Vagina (tissue), 2 donors: ENCODE measurements at regions not wholly inside any gene's neighbourhood (a gene's known extent, or its start where the extent isn't known, plus 50 kb on each side); places are given as distances from the start of the nearest gene placed in this dataset.
"Not testable (repeated sequence)": the region's sequence is repeated elsewhere in the genome, so short reads cannot be mapped to it uniquely, and the experiment has no call there.

Experiments used
- DNase-seq, 2 donors: peaks; one replicate each; pipeline ENCODE4 v3.0.0-alpha.2; 2017; ENCODE audit errors: extremely low spot score in 2 of 2
- H3K27ac ChIP-seq: fragments of 200-600 bp; sonication (generic); one replicate; pipeline ENCODE4 v1.5.1; 2019
- H3K27me3 ChIP-seq: fragments of 200-600 bp; sonication (generic); one replicate; pipeline ENCODE4 v1.5.1; 2019
- H3K36me3 ChIP-seq, 2 donors: fragments of 200-600 bp; sonication (generic); one replicate each; pipeline ENCODE4 v1.5.1; 2017 to 2019
- H3K4me1 ChIP-seq: fragments of 200-600 bp; sonication (generic); one replicate; pipeline ENCODE4 v1.5.1; 2019
- H3K4me3 ChIP-seq, 2 donors: fragments of 200-600 bp; sonication (generic); 1 replicate in 1 of 2; 2 replicates in 1 of 2; pipeline ENCODE4 v1.5.1; 2016 to 2019
- H3K9me3 ChIP-seq: fragments of 200-600 bp; sonication (generic); one replicate; pipeline ENCODE4 v1.5.1; 2019
- POLR2A ChIP-seq, 2 donors: fragments of 450-650 bp; IDR thresholded peaks; one replicate each; pipeline ENCODE4 v1.6.1; 2017; ENCODE audit warnings: antibody characterized with exemption in 2 of 2, mild to moderate bottlenecking in 2 of 2, moderate library complexity in 2 of 2
- POLR2AphosphoS5 ChIP-seq, 2 donors: sonication (generic); formaldehyde crosslinking; IDR thresholded peaks; one replicate each; pipeline ENCODE4 v1.9.0; 2017; ENCODE audit warnings: antibody characterized with exemption in 2 of 2, mild to moderate bottlenecking in 2 of 2, low read depth in 1 of 2; ENCODE audit not compliant: insufficient read depth in 1 of 2
- intact Hi-C: fragments of 100-400 bp; cut with DNase I; formaldehyde crosslinking; loops from one replicate; pipeline ENCODE4 v1.15.1; 2023
- TF ChIP-seq, protein P1 (sequence below), 3 experiments: fragments of 450-650 bp in 2 of 3; fragments of 200-600 bp in 1 of 3; sonication (generic) in 1 of 3; IDR thresholded peaks; one replicate each; pipeline ENCODE4 v1.5.1; 2017 to 2019; ENCODE audit warnings: antibody characterized with exemption in 3 of 3, mild to moderate bottlenecking in 2 of 3, moderate library complexity in 2 of 3

DNA sequence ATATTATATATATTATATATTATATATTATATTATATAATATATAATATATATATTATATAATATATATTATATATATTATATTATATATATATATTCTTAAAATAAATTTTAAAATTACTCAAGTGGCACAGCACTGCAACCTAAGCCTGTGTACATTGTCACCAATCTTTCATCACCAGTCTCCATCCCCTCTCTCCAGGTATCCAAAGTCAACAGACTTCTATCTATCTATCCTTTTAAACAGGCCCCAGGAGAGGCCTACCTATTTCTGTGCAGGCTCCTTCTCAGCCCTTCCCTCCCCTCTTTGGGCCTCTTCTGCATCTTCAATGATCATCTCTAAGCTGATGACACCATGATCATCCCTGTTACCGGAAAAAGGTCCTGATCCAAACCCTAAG is 111.7 kb downstream of the RHOU start:
- Histone ChIP-seq H3K27me3 (no peaks in the 10 kb centered on the region), H3K9me3 (no peaks in the 10 kb centered on the region), H3K4me3 (no peak overlapping the region), H3K27ac (no peak overlapping the region), H3K4me1 (peaks cover 7% of the 10 kb centered on the region), H3K36me3 (no peaks in the 10 kb centered on the region)
- peak in 1 of 2 donors; percentile 31 for DNase-seq
- no peak for TF ChIP-seq POLR2AphosphoS5 (IDR thresholded peaks at IDR 0.05; ENCODE audit: insufficient read depth in 1 of 2, low read depth in 1 of 2)
- TF ChIP-seq, protein P1, sequence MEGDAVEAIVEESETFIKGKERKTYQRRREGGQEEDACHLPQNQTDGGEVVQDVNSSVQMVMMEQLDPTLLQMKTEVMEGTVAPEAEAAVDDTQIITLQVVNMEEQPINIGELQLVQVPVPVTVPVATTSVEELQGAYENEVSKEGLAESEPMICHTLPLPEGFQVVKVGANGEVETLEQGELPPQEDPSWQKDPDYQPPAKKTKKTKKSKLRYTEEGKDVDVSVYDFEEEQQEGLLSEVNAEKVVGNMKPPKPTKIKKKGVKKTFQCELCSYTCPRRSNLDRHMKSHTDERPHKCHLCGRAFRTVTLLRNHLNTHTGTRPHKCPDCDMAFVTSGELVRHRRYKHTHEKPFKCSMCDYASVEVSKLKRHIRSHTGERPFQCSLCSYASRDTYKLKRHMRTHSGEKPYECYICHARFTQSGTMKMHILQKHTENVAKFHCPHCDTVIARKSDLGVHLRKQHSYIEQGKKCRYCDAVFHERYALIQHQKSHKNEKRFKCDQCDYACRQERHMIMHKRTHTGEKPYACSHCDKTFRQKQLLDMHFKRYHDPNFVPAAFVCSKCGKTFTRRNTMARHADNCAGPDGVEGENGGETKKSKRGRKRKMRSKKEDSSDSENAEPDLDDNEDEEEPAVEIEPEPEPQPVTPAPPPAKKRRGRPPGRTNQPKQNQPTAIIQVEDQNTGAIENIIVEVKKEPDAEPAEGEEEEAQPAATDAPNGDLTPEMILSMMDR (IDR thresholded peaks at IDR 0.05) = no peak
- no peak for TF ChIP-seq POLR2A (IDR thresholded peaks at IDR 0.05)
- intact Hi-C loops = no loop called here

DNA sequence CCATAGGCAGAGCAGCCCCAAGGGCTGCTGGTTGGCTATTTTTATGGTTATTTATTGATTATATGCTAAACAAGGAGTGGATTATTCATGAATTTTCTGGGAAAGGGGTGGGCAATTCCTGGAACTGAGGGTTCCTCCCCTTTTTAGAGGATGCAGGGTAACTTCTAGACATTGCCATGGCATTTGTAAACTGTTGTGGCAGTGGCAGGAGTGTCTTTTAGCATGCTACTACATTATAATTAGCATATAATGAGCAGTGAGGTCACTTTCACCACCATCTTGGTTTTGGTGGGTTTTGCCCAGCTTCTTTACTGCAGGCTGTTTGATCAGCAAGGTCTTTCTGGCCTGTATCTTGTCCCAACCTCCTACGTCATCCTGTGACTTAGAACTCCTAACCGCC is 112.2 kb downstream of the RHOU start:
- peak in 1 of 2 donors; percentile 43 for DNase-seq
- H3K4me1 ChIP-seq, H3K36me3 ChIP-seq, intact Hi-C loops, H3K27ac ChIP-seq, H3K27me3 ChIP-seq, H3K4me3 ChIP-seq, H3K9me3 ChIP-seq: not testable (repeated sequence)

DNA sequence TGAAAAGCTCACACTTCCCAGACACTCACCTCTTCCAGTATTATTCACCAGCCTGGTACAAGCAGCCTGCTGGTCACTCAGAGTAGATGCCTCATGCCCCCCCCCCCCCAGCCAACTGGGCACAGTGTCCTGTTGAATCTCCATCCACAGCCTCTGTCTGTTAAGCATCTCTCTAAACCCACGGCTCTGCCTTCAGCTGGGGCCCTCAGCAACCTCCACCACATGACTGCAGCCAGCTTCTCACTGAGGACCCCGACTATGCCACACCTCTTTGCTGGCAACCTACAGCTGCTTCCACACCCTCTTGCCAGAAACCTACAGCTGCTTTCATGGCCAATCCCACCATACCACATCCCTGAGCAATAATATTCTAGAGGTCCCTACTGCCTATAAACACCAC is 113.1 kb downstream of the RHOU start:
- Histone ChIP-seq H3K9me3 (no peaks in the 10 kb centered on the region), H3K4me3 (no peak overlapping the region), H3K27me3 (no peaks in the 10 kb centered on the region), H3K4me1 (no peaks in the 10 kb centered on the region), H3K27ac (no peak overlapping the region), H3K36me3 (no peaks in the 10 kb centered on the region)
- intact Hi-C loops = no loop called here
- peak; percentile 40 to 79 for DNase-seq
- TF ChIP-seq, protein P1 (IDR thresholded peaks at IDR 0.05) = no peak
- no peak for TF ChIP-seq POLR2A (IDR thresholded peaks at IDR 0.05)
- TF ChIP-seq POLR2AphosphoS5 (IDR thresholded peaks at IDR 0.05; ENCODE audit: insufficient read depth in 1 of 2, low read depth in 1 of 2) = no peak

DNA sequence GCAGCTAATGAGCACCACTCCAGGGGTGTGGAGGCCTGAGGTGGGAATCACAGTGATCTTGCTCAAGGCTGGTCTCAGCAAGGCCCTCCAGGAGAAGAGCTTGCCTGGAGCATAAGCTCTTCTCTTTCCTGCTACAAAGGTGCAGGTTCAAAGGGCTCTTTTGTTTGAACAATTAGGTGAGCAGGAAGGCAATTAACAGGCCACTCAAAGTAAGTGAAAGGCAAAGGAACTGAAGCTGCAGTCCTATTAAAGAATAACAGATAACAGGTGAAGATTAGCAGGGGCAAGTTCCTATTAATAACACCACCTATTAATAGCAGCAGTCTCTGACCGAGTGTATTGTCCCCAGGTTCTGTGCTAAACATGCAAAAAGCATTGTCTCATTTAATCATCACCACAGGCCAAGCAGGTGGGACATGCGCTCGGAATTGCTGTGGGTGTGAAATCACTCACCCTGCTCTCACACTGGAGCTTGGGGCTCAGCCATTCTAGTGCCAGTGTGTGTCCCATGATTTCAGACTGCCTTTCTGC is 113.8 kb downstream of the RHOU start:
- peak; percentile 25 to 56 for DNase-seq
- intact Hi-C loops = no loop called here
- no peak overlapping the region for H3K27ac ChIP-seq
- H3K9me3 ChIP-seq = no peaks in the 10 kb centered on the region
- no peaks in the 10 kb centered on the region for H3K36me3 ChIP-seq
- H3K27me3 ChIP-seq = no peaks in the 10 kb centered on the region
- no peak overlapping the region for H3K4me3 ChIP-seq
- no peaks in the 10 kb centered on the region for H3K4me1 ChIP-seq
- TF ChIP-seq, protein P1 (IDR thresholded peaks at IDR 0.05) = no peak
- TF ChIP-seq POLR2AphosphoS5 (IDR thresholded peaks at IDR 0.05; ENCODE audit: insufficient read depth in 1 of 2, low read depth in 1 of 2) = no peak
- TF ChIP-seq POLR2A (IDR thresholded peaks at IDR 0.05) = no peak

DNA sequence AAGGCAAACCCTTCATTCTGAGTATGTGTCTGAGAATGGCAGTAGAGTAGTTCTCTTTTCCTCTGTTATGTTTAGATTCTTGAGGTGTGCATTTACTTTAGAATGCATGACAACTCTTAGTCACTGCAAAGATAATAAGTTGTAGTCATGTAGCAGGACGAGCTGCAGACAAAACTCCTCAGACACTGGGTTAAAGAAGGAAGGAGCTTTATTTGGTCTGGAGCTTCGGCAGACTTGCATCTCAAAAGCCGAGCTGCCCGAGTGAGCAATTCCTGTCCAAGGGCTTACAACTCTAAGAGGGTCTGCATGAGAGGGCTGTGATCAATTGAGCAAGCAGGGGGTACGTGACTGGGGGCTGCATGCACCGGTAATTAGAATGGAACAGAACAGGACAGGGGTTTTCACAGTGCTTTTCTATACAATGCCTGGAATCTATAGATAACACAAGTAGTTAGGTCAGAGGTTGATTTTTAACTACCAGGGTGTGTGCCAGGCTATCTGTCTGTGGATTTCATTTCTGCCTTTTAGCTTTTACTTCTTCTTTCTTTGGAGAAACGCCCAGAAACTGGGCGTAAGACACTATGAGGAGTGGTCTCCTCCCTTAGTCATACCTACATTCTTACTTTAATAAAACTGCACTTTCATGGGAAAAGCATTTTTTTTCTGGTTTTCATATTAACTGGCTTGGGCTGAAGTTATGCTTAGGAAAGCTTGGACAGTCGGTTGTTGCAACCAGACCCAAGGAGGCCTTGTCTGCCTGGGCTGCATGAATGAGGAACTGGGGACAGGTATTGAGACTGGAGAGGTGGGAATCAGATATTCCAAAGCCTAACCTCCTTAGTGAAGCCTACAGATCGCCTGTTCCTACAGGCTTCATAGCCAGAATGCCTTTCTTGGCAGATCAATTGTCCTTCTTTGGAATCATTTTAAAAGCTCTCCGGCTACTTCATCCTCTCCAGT is 115.1 kb downstream of the RHOU start:
- TF ChIP-seq POLR2AphosphoS5 (IDR thresholded peaks at IDR 0.05; ENCODE audit: insufficient read depth in 1 of 2, low read depth in 1 of 2) (no peak), POLR2A (IDR thresholded peaks at IDR 0.05) (no peak)
- TF ChIP-seq, protein P1 (IDR thresholded peaks at IDR 0.05) = no peak
- Histone ChIP-seq H3K27me3 (no peaks in the 10 kb centered on the region), H3K9me3 (no peaks in the 10 kb centered on the region), H3K27ac (no peak overlapping the region), H3K36me3 (no peaks in the 10 kb centered on the region), H3K4me1 (no peaks in the 10 kb centered on the region), H3K4me3 (no peak overlapping the region)
- intact Hi-C loops = loop anchor here (2.0 kb wide), 1 partner anchor 40 kb away; no protein-coding TSS in a partner anchor
- peak; percentile 42 to 49 for DNase-seq
